ENCODE measurements at regions not wholly inside any gene's neighbourhood (a gene's known extent, or its start where the extent isn't known, plus 50 kb on each side); places are given as distances from the start of the nearest gene placed in this dataset.

GRCh38 chr3:187571701-187572100 lies 98.5 kb downstream of the SST start:
- Histone ChIP-seq H3K36me3 (ENCODE audit: control insufficient read depth, insufficient read depth, low read length) (no peaks in the 10 kb centered on the region), H3K27me3 (ENCODE audit: control insufficient read depth, insufficient read depth, low read length) (no peaks in the 10 kb centered on the region), H3K9me3 (ENCODE audit: control insufficient read depth, insufficient read depth, low read length) (no peaks in the 10 kb centered on the region), H3K4me3 (ENCODE audit: low read depth, low read length) (no peak overlapping the region), H3K4me1 (ENCODE audit: control insufficient read depth, insufficient read depth, low read length) (peaks cover 11% of the 10 kb centered on the region), H3K9ac (ENCODE audit: low read depth, low read length) (no peak overlapping the region)

GRCh38 chr3:187570776-187571175 lies 99.4 kb downstream of the SST start:
- Histone ChIP-seq H3K4me1 (ENCODE audit: control insufficient read depth, insufficient read depth, low read length) (peaks cover 11% of the 10 kb centered on the region), H3K9ac (ENCODE audit: low read depth, low read length) (no peak overlapping the region), H3K27me3 (ENCODE audit: control insufficient read depth, insufficient read depth, low read length) (no peaks in the 10 kb centered on the region), H3K4me3 (ENCODE audit: low read depth, low read length) (no peak overlapping the region), H3K9me3 (ENCODE audit: control insufficient read depth, insufficient read depth, low read length) (no peaks in the 10 kb centered on the region), H3K36me3 (ENCODE audit: control insufficient read depth, insufficient read depth, low read length) (no peaks in the 10 kb centered on the region)

GRCh38 chr3:187568171-187568570 lies 102.0 kb downstream of the SST start:
- Histone ChIP-seq H3K27me3 (ENCODE audit: control insufficient read depth, insufficient read depth, low read length) (no peaks in the 10 kb centered on the region), H3K36me3 (ENCODE audit: control insufficient read depth, insufficient read depth, low read length) (no peaks in the 10 kb centered on the region), H3K9me3 (ENCODE audit: control insufficient read depth, insufficient read depth, low read length) (no peaks in the 10 kb centered on the region), H3K9ac (ENCODE audit: low read depth, low read length) (no peak overlapping the region), H3K4me3 (ENCODE audit: low read depth, low read length) (no peak overlapping the region), H3K4me1 (ENCODE audit: control insufficient read depth, insufficient read depth, low read length) (peaks cover 11% of the 10 kb centered on the region)

GRCh38 chr3:187567661-187568121 lies 102.5 kb downstream of the SST start:
- Histone ChIP-seq H3K9ac (ENCODE audit: low read depth, low read length) (no peak overlapping the region), H3K4me3 (ENCODE audit: low read depth, low read length) (no peak overlapping the region), H3K27me3 (ENCODE audit: control insufficient read depth, insufficient read depth, low read length) (no peaks in the 10 kb centered on the region), H3K36me3 (ENCODE audit: control insufficient read depth, insufficient read depth, low read length) (no peaks in the 10 kb centered on the region), H3K9me3 (ENCODE audit: control insufficient read depth, insufficient read depth, low read length) (no peaks in the 10 kb centered on the region), H3K4me1 (ENCODE audit: control insufficient read depth, insufficient read depth, low read length) (peaks cover 11% of the 10 kb centered on the region)

- no peaks in the 10 kb centered on the region for H3K36me3 ChIP-seq (ENCODE audit: control insufficient read depth, insufficient read depth, low read length)
- H3K4me1 ChIP-seq (ENCODE audit: control insufficient read depth, insufficient read depth, low read length) = peaks cover 11% of the 10 kb centered on the region
Measured at GRCh38 chr3:187567021-187567420, 103.2 kb downstream of the SST start.

GRCh38 chr3:187565701-187566100 lies 104.5 kb downstream of the SST start:
- no peak overlapping the region for H3K9ac ChIP-seq (ENCODE audit: low read depth, low read length)
- H3K4me3 ChIP-seq (ENCODE audit: low read depth, low read length) = no peak overlapping the region
- H3K27me3 ChIP-seq (ENCODE audit: control insufficient read depth, insufficient read depth, low read length) = no peaks in the 10 kb centered on the region

More at GRCh38 chr3:187567021-187567420, 103.2 kb downstream of the SST start:
- H3K4me3 ChIP-seq (ENCODE audit: low read depth, low read length) = no peak overlapping the region
- no peaks in the 10 kb centered on the region for H3K27me3 ChIP-seq (ENCODE audit: control insufficient read depth, insufficient read depth, low read length)
- no peaks in the 10 kb centered on the region for H3K9me3 ChIP-seq (ENCODE audit: control insufficient read depth, insufficient read depth, low read length)
- H3K9ac ChIP-seq (ENCODE audit: low read depth, low read length) = no peak overlapping the region

GRCh38 chr3:187558990-187559389 lies 111.2 kb downstream of the SST start:
- H3K4me3 ChIP-seq (ENCODE audit: low read depth, low read length) = no peak overlapping the region
- H3K27me3 ChIP-seq (ENCODE audit: control insufficient read depth, insufficient read depth, low read length) = no peaks in the 10 kb centered on the region
- H3K9ac ChIP-seq (ENCODE audit: low read depth, low read length) = no peak overlapping the region
- no peaks in the 10 kb centered on the region for H3K36me3 ChIP-seq (ENCODE audit: control insufficient read depth, insufficient read depth, low read length)
- no peaks in the 10 kb centered on the region for H3K9me3 ChIP-seq (ENCODE audit: control insufficient read depth, insufficient read depth, low read length)
- no peaks in the 10 kb centered on the region for H3K4me1 ChIP-seq (ENCODE audit: control insufficient read depth, insufficient read depth, low read length)

More at GRCh38 chr3:187565701-187566100, 104.5 kb downstream of the SST start:
- no peaks in the 10 kb centered on the region for H3K9me3 ChIP-seq (ENCODE audit: control insufficient read depth, insufficient read depth, low read length)
- no peaks in the 10 kb centered on the region for H3K36me3 ChIP-seq (ENCODE audit: control insufficient read depth, insufficient read depth, low read length)
- H3K4me1 ChIP-seq (ENCODE audit: control insufficient read depth, insufficient read depth, low read length) = peaks cover 11% of the 10 kb centered on the region

GRCh38 chr3:187551416-187551815 lies 118.8 kb downstream of the SST start:
- H3K4me3 ChIP-seq (ENCODE audit: low read depth, low read length) = no peak overlapping the region
- H3K4me1 ChIP-seq (ENCODE audit: control insufficient read depth, insufficient read depth, low read length) = no peaks in the 10 kb centered on the region

GRCh38 chr3:187550446-187550845 lies 119.7 kb downstream of the SST start:
- Histone ChIP-seq H3K4me3 (ENCODE audit: low read depth, low read length) (no peak overlapping the region), H3K9me3 (ENCODE audit: control insufficient read depth, insufficient read depth, low read length) (no peaks in the 10 kb centered on the region), H3K36me3 (ENCODE audit: control insufficient read depth, insufficient read depth, low read length) (no peaks in the 10 kb centered on the region), H3K4me1 (ENCODE audit: control insufficient read depth, insufficient read depth, low read length) (no peaks in the 10 kb centered on the region), H3K9ac (ENCODE audit: low read depth, low read length) (no peak overlapping the region), H3K27me3 (ENCODE audit: control insufficient read depth, insufficient read depth, low read length) (no peaks in the 10 kb centered on the region)

More at GRCh38 chr3:187551416-187551815, 118.8 kb downstream of the SST start:
- Histone ChIP-seq H3K9me3 (ENCODE audit: control insufficient read depth, insufficient read depth, low read length) (no peaks in the 10 kb centered on the region), H3K9ac (ENCODE audit: low read depth, low read length) (no peak overlapping the region), H3K27me3 (ENCODE audit: control insufficient read depth, insufficient read depth, low read length) (no peaks in the 10 kb centered on the region), H3K36me3 (ENCODE audit: control insufficient read depth, insufficient read depth, low read length) (no peaks in the 10 kb centered on the region)

GRCh38 chr3:187545366-187545765 lies 124.8 kb downstream of the SST start:
- no peaks in the 10 kb centered on the region for H3K4me1 ChIP-seq (ENCODE audit: control insufficient read depth, insufficient read depth, low read length)
- H3K9ac ChIP-seq (ENCODE audit: low read depth, low read length) = no peak overlapping the region
- no peaks in the 10 kb centered on the region for H3K36me3 ChIP-seq (ENCODE audit: control insufficient read depth, insufficient read depth, low read length)
- no peaks in the 10 kb centered on the region for H3K27me3 ChIP-seq (ENCODE audit: control insufficient read depth, insufficient read depth, low read length)
- H3K9me3 ChIP-seq (ENCODE audit: control insufficient read depth, insufficient read depth, low read length) = no peaks in the 10 kb centered on the region
- no peak overlapping the region for H3K4me3 ChIP-seq (ENCODE audit: low read depth, low read length)

- Histone ChIP-seq H3K36me3 (ENCODE audit: control insufficient read depth, insufficient read depth, low read length) (no peaks in the 10 kb centered on the region), H3K4me1 (ENCODE audit: control insufficient read depth, insufficient read depth, low read length) (no peaks in the 10 kb centered on the region), H3K9me3 (ENCODE audit: control insufficient read depth, insufficient read depth, low read length) (no peaks in the 10 kb centered on the region), H3K9ac (ENCODE audit: low read depth, low read length) (no peak overlapping the region), H3K27me3 (ENCODE audit: control insufficient read depth, insufficient read depth, low read length) (no peaks in the 10 kb centered on the region), H3K4me3 (ENCODE audit: low read depth, low read length) (no peak overlapping the region)
Measured at GRCh38 chr3:187544326-187544725, 125.9 kb downstream of the SST start.

GRCh38 chr3:187540847-187541246 lies 129.3 kb downstream of the SST start:
- Histone ChIP-seq H3K27me3 (ENCODE audit: control insufficient read depth, insufficient read depth, low read length) (no peaks in the 10 kb centered on the region), H3K9ac (ENCODE audit: low read depth, low read length) (no peak overlapping the region), H3K36me3 (ENCODE audit: control insufficient read depth, insufficient read depth, low read length) (no peaks in the 10 kb centered on the region), H3K9me3 (ENCODE audit: control insufficient read depth, insufficient read depth, low read length) (no peaks in the 10 kb centered on the region), H3K4me3 (ENCODE audit: low read depth, low read length) (no peak overlapping the region), H3K4me1 (ENCODE audit: control insufficient read depth, insufficient read depth, low read length) (no peaks in the 10 kb centered on the region)
